Stimulated activated CD8-positive, alpha-beta memory T cell treated with anti-CD3 and anti-CD28 coated beads, Interleukin-4, amount 100 ng/mL, for 1 hour (primary cell): ENCODE measurements at regions not wholly inside any gene's neighbourhood (a gene's known extent, or its start where the extent isn't known, plus 50 kb on each side); places are given as distances from the start of the nearest gene placed in this dataset.

ENCODE experiments used
- DNase-seq, 2 donors: peaks; one replicate each; pipeline ENCODE4 v3.0.0-alpha.2; 2020; ENCODE audit warnings: low read depth in 2 of 2, low spot score in 1 of 2

DNA sequence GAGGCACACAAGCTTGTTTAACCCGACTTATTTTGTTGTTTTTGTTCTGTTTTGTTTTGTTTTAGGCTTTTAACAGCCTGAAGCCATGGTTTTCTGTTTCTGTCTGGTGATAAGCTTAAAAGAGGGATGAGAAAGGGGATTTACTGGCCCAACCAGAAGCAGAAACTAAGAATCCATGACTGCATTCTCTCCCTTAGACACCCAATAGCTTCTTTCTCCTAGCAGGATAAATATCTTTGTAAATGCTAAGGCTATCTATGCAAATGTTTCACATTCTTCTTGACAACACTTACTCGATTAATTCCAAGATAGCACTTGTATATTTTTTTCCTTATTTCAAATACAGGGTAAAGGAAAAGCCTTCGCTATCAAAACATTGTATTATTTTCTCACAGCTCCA is 53.7 kb upstream of the SMAD1 start:
- DNase-seq, result no peak

DNA sequence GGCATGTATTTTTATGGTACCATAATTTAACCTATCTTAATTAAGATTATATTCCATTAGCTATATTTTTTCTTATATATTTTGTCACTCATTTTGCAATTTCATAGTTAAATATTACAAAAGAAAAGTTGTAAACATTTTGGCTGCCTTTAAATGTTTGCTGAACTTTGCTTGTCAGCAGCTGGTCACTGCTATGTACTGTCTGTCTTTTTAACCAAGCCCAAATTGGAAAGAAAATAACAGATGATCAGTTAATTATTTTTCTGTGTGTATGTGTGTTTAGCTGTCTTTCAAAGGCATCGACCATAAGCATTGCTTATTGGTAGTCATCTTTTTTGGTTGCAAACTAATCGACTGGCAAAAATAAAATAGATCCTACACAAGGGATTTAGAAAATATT is 54.4 kb upstream of the SMAD1 start:
- no peak for DNase-seq

DNA sequence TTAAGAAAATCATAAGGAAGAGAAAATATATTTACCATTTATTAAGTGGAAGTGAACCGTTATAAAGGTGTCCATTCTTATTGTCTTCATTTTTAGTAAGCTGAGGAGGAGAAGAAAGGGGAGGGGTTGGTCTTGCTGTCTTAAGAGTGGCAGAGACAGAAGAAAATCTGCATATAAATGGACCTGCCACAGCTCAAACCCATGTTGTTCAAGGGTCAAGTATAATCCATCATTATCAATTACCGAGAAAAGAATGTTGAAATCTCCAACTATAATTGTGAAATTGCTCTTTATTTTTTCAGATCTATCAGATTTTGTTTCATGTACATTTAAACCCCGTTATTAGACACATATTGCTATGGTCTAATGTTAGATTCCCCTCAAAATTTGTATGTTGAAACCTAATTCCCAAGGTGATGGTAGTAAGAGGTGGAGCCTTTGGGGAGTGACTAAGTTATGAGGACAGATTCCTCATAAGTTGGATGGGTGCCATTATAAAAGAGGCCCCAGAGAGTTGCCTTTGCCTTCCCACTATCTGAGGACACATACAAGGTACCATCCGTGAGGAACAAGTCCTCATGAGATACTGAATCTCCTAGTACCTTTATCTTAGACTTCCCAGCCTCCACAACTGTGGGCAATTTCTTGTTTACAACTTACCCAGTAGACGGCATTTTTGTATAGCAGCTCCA is 58.5 kb upstream of the SMAD1 start:
- no peak for DNase-seq

DNA sequence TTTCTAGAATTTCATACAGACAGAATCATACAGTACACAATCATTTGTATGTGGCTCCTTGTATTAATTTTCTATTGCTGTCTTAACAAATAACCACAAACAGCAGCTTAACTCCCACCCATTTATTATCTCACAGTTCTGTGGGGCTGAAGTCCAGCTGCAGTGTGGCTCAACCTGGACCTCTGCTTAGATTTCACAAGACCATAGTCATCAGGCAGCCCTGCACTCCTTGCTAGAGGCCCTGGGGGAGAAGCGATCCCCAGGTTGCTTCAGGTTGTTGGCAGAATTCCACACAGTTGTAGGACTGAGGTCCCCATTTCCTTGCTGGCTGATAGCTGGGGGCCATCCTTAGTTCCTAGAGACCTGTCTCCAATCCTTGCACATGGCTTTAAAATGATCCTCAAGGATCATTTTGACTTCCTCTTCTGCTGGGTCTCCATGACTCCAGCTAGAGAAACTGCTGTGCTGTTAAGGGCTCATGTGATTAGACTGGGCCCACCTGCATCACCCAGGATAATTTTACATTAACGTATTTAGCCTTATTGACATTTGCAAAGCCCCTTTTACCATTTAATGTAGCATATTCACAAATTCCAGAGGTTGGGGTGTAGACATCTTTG is 60.9 kb upstream of the SMAD1 start:
- DNase-seq, result no peak

DNA sequence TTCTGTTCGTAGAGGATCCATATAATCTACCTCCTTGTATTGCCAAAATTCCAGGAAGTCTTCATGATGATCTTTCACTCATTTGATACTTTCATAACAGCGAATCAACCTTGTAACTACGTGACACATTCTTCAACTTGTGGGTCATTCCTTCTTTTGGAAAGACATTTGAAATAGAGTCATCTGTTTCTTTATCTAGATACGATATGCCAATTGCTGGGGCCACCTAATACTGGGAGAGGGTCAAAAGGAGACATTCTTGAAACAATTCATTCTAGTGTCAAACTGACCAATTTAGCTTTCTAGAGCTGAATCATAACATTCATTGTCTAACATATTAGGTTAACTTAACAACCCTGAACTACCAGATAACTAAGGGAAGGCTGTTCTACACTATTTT is 62.9 kb upstream of the SMAD1 start:
- DNase-seq, result no peak

DNA sequence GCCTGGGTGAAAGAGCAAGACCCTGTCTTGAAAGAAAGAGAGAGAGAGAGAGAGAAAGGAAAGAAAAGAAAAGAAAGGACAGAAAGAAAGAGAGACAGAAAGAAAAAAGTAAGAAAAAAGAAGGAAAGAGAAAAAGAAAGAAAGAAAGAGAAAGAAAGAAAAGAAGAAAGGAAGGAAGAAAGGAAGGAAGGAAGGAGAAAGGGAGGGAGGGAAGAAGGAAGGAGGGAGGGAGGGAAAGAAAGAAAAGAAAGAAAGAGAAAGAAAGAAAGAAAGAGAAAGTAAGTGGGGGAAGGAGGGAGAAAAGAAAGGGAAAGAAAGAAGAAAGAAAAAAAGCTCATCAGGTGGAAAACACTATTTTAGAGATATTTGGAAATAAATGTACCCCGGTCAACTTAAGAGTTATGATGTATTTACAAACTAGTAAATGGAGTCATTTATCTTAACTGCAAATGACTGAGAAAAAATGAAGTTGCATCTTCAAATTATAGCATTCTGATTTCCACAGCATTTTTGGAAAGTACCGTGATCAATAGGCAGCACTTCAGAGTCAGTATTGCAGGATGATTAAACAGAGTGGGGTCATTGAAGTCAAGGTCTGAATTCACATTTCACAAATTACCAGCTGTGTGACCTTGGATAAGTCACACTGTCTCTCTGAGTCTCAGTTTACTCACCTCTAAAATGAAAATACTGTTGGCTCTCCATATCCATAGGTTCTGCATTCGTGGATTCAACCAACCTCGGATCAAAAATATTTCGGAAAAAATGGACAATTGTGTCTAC is 64.1 kb upstream of the SMAD1 start:
- DNase-seq, result no peak

DNA sequence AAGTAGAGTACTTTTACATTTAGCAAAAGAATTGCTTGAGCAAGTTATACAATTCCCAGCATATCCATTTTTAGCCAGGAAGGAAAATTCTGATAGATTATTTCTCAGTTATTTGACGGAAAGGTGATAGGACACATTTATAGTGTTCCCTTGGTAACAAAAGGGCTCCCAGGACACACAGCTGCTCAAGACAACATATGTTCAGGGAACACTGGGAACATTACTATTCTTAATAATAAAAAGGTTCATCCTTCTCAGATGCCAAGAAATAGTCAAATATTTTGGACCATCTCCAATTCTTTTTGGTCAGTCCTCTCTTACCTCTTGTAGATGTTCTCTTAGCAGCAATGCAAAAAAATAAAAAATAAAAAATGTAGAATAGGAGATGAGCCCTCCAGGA is 66.8 kb upstream of the SMAD1 start:
- no peak for DNase-seq

DNA sequence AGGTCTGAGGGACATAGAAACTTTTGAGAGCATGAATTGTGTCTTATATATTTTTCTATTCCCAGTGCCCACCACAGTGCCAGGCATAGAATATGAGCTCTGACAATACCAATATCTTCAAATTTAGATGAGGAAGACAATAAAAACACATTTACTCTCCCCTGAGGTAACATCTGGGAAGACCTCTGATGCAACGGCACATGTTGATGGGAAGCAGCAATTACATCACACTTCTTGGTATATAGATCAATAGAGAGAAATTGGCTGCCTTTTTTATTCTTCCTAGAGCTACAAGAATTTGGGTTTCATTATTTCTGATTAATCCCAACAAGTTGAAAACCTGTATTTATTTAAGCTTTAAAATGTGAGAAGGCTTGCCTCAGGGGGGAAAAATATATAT is 67.4 kb upstream of the SMAD1 start:
- DNase-seq, result no peak

DNA sequence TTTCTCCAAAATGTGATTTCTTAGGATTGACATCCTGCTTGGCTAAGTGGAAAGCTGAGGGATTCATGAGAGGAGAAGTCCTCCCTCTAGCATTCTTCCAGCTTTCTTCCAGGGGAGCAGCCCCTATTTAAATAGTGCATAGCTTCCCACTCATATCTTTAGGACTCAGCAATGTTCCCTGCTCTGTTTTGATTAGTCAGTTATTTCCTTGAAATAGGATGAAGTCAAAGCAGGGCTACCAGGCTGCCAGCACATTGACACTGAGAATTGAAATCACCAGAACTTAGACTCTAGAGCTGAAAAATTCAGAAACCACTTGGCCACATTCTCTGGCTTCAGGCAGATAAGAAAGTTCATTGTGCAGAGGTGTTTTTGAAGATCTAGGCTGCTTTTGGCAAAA is 74.7 kb upstream of the SMAD1 start:
- no peak for DNase-seq

DNA sequence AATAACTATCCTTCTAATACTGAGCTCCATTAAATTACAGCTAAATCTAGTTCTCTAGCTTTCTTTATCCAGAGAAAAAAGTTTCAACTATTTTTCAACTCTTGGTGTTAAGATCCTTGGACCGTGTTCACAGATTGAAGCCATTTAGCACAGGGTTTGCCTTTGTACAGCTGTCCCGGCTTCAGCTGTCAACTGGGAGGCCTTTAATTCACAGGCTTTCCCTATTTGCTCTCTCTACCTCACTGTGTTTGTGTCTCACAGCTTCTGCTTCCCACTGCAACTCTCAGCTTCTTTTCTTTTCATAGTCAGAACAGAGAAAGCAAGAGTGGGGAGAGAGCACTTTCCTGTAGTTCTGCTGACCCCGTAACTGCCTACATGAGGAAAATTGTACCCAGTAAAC is 76.9 kb upstream of the SMAD1 start:
- no peak for DNase-seq

DNA sequence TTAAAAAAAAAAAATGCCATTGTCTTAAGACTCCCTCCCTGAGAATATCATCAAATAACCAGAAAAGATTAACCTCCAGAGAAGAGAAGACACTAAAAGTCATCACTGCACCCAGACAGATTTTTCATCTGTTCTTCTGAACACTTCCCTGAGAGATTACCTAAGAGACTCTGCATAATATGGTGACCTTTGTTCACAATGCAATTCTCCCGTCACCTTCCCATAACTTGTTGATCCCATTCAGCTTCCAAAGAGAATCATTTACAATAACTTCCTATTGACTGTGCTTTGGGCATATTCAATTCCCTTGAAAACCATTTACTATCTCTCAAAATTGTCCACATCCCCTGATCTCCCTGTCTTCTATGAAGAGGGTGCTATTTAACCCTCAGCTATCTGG is 85.1 kb upstream of the SMAD1 start:
- no peak for DNase-seq

DNA sequence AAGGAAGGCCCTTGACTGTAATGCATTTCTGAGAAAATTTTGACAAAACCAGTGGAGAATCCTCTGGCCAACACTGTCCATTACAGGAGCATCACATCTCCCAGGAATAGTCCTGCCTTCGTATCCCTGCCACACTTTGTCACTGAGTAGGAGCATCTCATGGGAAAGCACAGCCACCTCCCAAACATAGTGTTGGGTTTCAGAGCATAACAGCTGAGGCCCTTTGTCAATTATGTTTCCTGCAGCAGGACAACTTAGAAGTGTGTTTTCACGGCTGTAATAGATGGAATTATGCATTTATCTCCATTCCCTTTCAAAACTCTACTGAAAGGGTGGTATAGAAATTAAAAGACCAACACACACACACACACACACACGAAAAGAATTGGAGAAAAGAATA is 91.1 kb upstream of the SMAD1 start:
- DNase-seq, result no peak

DNA sequence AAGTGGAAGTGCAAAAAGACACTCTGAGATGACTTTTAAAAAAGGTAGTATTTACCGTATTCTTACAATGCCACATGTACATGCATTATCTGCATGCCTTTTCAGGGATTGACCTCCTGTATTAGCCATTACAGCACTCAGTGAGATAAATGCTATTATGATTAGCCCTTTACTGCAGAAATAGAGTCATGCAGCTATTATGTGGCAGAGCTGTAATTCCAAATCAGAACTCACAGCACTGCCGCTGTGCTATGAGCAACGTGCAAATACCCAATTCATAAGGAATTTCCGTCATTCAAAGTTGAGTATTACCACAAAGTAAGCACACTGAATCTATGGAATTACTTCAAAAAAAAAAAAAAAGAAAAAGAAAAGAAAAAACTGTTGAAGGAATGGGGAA is 92.1 kb upstream of the SMAD1 start:
- DNase-seq, result no peak

DNA sequence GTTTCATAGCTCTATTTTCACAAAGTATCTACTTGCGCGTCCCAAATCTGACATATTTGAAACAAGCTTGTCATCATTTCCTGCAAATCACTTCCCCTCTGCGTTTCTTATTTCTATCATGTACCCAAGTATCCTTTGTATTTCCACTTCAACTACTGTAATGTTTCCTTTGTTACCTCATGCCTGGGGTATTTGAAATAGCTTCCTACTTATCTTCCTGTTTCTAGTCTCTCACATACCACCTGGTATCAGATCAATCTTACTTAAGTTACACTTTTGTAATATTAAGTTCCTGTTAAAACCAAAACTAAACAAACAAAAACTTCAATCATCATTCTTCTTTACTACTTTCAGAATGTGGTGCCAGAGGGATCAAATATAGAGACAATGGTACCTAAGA is 93.6 kb upstream of the SMAD1 start:
- DNase-seq, result no peak

DNA sequence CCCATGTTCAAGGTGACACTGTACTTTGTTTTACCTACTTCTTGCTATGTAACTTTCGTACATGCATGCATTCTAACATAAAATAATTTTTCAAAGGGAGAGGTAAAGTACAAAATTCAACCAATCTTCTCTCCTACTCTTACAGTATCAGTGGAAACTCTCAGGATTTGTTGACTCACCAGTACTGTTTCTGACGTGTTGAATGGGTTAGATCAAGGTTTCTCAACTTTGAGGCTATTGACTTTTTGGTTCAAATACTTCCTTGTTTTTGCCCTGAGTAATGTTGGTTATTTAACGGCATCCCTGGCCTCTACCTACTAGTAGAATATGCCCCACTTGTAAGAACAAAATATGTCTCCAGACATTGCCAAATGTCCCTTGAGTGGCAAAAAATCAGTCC is 94.6 kb upstream of the SMAD1 start:
- DNase-seq, result no peak

DNA sequence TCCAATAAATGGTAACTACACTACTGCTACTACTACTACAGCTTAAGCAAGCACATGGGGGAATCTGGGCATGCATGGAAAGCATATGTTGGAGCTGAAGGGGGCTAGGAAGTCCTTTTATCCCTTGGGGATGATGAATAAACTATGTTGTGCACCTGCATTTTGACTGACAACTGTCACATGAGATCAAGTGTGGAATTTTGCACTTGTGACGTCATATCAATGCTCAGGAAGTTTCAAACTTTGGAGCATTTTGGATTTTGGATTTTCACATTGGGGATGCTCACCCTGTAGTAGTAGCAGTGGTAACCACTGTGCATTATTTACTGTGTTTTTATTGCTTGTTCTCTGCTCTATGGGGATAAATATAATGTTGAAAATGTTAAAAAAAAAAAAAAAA is 100.5 kb upstream of the SMAD1 start:
- DNase-seq, result no peak

DNA sequence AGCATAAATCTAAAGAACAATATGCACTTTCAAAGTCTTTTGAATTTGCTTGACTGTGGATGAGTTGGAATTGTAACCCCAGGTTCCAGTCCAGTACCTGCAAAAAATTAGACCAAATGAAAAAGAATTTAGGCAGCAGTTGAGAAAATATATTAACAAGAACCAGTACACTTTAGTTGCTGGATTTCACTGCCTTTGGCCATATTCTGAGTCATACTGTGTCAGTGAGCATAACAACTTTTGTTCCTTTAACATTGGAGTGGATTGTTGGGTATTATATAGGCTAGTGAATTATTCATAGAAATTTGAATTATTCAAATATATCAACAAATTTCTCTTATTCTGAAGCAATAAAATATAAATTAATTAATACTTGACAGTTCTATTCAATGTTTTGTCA is 101.5 kb upstream of the SMAD1 start:
- no peak for DNase-seq

DNA sequence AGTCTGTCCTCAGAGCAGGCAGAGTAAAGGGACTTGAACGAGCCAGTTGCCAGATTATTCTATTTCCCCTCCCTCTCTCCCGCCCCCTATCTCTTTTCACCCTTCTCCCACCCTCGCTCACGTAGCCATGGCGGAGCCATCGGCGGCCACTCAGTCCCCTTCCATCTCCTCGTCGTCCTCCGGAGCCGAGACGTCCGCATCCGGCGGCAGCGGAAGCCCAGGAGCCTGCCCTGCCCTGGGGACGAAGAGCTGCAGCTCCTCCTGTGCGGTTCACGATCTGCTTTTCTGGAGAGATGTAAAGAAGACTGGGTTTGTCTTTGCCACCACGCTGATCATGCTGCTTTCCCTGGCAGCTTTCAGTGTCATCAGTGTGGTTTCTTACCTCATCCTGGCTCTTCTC is 106.2 kb upstream of the SMAD1 start:
- DNase-seq, result no peak

DNA sequence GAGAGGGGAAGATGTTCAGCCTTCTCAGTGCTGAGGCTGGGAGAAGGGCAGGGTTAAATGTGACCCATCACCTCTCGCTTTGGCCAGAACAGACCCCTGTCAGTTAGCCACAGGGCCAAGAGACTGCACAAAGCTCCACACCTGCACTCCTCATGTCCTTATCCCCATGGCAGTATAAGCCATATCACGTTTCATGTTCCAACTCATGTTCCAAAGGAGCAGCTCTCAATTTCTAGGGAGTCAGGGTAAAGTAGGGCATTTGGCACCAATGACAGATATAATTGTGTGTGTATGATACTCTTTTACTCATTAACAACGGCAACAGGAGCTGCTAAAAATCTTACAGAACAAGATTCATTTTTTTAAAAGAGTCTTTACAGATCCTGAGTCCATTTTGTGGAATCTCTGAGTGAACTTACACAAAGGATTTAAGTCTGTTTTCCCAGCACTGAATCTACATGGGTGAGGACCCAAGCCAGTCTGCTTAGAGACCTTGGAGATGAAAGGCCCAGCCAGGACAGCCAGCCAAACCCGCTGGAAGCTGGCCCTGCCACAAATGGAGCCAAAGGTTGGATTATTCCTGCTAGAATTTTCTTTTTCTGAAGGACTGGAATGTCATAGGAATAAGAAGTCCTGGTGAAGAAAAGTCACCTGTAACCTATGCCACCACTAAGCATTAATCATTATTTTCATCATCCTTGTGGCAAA is 129.1 kb upstream of the SMAD1 start:
- no peak for DNase-seq

DNA sequence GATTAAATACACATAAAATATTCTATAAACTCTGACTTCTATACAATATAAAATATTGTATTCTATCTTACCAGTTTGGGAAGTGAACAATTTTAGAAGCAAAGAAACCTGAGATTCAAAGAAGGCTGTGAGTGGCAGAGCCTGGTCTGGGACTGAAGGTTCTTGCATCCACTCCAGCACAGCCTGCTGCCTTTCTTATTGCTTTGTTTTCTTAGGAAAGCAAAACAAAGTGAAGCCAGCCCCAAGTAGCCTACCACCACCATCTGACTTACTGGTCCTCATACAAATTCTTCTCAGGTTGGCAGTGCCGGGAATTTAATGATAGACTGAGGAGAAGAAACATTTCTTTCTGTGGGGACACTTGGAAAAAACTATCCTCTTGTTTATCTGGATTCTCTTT is 129.7 kb upstream of the SMAD1 start:
- DNase-seq, result no peak

DNA sequence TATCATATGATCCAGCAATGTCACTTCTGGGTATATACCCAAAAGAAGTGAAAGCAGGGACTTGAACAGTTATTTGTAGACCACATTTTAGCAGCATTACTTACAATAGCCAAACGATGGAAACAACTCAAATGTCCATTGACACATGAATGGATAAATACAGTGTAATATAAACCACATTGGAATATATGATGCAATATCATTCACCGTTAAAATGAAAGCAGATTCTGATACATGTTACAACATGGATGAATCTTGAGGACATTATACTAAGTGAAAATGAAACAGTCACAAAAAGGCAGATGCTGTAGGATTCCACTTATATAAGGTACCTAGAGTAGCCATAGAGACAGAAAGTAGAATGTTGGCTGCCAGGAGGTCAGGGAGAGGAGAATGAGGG is 130.5 kb upstream of the SMAD1 start:
- no peak for DNase-seq

DNA sequence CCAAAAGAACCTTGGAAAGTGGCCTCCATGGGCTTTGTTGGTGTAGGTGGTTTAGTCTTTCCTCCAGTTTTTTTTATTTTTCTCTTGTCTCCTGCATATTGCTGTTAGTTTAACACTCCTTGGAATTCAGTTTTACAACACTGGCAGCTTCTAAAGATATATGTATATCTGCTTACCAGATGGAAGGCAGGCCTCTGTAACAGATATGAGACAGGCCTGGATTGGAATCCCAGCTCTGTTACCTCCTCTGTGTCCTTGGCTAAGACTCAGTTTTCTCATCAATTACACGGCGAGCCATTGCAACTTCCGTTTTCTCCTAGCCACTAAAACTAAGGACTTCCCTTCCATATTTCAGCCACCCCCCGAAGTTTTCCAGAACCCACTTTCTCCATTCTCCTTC is 133.4 kb upstream of the SMAD1 start:
- no peak for DNase-seq
